T-helper 1 cell treated with Interleukin-12 subunit alpha and Interleukin-12 subunit beta and Interleukin-4 antibody, amounts not matched to agents 30 μg/mL and 1 μg/mL, for 36 hours (primary cell): ENCODE measurements at regions not wholly inside any gene's neighbourhood (a gene's known extent, or its start where the extent isn't known, plus 50 kb on each side); places are given as distances from the start of the nearest gene placed in this dataset.

ENCODE experiments used
- H3K27ac Mint-ChIP-seq: one replicate; pipeline ENCODE4 v1.8.0; 2021; ENCODE audit warnings: mild to moderate bottlenecking, mixed read lengths
- H3K27me3 Mint-ChIP-seq: one replicate; pipeline ENCODE4 v1.8.0; 2021; ENCODE audit warnings: low read depth, mixed read lengths
- H3K36me3 Mint-ChIP-seq: one replicate; pipeline ENCODE4 v1.8.0; 2021; ENCODE audit warnings: low read depth, mixed read lengths
- H3K4me1 Mint-ChIP-seq: one replicate; pipeline ENCODE4 v1.8.0; 2021; ENCODE audit warnings: low read depth, mixed read lengths
- H3K4me3 Mint-ChIP-seq: one replicate; pipeline ENCODE4 v1.8.0; 2021; ENCODE audit warnings: mild to moderate bottlenecking, moderate library complexity, mixed read lengths
- H3K9me3 Mint-ChIP-seq: one replicate; pipeline ENCODE4 v1.8.0; 2021; ENCODE audit warnings: mixed read lengths

- Mint-ChIP-seq H3K9me3 (no peaks in the 10 kb centered on the region), H3K4me1 (peaks cover 5% of the 10 kb centered on the region), H3K27ac (no peak overlapping the region), H3K4me3 (no peak overlapping the region), H3K27me3 (peaks cover 28% of the 10 kb centered on the region), H3K36me3 (no peaks in the 10 kb centered on the region)
Observed at GRCh38 chr10:129029851-129030602, 437.0 kb upstream of the MGMT start.

GRCh38 chr10:129030603-129030895 is 436.5 kb upstream of the MGMT start:
- peaks cover 8% of the 10 kb centered on the region for H3K4me1 Mint-ChIP-seq
- H3K36me3 Mint-ChIP-seq, result peaks cover 1% of the 10 kb centered on the region
- no peaks in the 10 kb centered on the region for H3K9me3 Mint-ChIP-seq
- no peak overlapping the region for H3K27ac Mint-ChIP-seq
- no peak overlapping the region for H3K4me3 Mint-ChIP-seq
- H3K27me3 Mint-ChIP-seq, result peaks cover 31% of the 10 kb centered on the region

DNA sequence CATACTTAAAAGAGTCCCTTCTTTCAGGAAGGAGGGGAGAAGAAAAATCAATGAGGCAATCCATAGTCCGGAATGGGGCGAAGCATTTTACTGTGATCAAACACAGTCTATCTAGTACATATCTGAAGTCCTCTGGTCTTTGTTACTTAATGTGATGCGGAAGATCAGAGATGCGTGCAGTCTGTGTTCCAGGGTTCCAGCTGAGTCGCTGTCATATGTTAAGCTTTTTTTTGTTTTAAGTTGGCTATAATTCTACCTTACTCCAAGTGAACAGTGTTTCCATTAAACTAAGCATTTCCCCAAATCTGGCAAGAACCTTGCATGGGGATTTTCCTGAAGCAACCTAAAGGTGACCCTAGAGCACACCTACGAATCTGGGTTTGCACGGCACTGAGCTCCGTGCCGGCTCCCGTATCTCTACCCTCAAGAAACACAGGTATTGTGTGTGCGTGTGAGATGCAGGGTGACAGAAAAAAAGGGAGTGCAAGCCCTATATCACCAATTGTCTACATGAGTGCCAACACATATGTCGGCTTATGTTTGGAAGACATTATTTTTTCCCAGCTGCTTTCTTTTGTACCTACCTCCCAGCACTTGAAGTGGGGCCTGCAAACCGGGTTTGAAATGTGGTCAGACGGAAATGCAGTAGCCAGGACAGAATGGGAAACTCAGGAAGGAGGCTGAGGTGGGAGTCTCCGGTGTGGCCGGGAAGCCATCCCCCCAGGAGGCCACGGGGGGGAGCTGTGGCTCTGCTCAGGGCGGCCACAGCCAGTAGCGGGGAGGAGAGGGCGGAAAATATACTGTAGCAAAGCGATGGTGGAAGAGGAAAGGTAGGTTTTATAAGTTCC is 435.8 kb upstream of the MGMT start:
- H3K27me3 Mint-ChIP-seq, result peaks cover 33% of the 10 kb centered on the region
- peaks cover 14% of the 10 kb centered on the region for H3K4me1 Mint-ChIP-seq
- H3K27ac Mint-ChIP-seq, result no peak overlapping the region
- H3K9me3 Mint-ChIP-seq, result no peaks in the 10 kb centered on the region
- no peak overlapping the region for H3K4me3 Mint-ChIP-seq
- H3K36me3 Mint-ChIP-seq, result peaks cover 1% of the 10 kb centered on the region

GRCh38 chr10:129031844-129032150 is 435.2 kb upstream of the MGMT start:
- peaks cover 1% of the 10 kb centered on the region for H3K36me3 Mint-ChIP-seq
- no peak overlapping the region for H3K4me3 Mint-ChIP-seq
- H3K27me3 Mint-ChIP-seq, result peaks cover 33% of the 10 kb centered on the region
- no peaks in the 10 kb centered on the region for H3K9me3 Mint-ChIP-seq
- H3K27ac Mint-ChIP-seq, result no peak overlapping the region
- H3K4me1 Mint-ChIP-seq, result peaks cover 19% of the 10 kb centered on the region

DNA sequence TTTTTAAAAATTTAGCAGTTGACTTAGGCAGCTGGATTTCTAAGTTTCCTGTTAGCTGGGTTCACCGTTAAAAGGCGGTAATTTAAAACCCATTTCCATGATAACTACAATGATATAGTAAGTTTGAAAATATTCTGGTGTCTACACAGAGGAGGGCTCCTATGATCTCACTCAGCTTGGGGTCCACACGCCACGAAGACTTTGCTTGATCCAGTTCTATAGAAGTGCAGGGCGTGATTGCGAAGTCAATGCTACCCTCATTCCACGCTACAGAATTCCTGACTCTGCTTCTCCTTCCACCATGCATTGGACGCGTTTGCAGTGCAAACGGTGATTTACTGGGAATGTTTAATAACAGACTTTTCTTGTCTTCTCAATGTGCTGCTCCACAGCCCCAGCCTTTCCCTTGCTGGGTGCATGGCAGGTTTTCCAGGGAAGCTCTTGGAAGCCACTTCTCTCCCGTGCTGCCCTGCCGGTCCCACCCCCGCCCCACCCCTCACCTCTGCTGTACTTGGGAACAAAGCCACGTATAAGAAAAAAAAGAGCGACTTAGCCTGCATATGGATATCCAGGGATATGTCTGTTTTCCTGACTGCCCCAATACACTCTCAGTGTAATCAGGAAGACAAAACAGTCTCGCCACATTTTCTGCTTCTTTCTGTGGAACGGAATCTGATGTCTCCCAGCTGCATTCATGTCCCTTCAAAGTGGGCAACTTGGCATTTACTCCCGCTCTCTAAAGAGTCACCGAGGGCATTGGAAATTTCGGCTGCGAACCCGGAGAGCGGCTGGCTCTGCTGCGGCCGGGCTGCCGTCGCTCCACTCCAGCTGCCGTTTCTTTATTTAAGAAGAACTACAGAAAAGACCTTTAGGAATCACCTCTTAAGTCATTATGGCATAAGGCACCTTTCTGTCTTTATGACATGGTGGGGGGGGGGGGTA is 434.4 kb upstream of the MGMT start:
- Mint-ChIP-seq H3K9me3 (no peaks in the 10 kb centered on the region), H3K4me1 (peaks cover 24% of the 10 kb centered on the region), H3K27ac (no peak overlapping the region), H3K36me3 (peaks cover 1% of the 10 kb centered on the region), H3K4me3 (no peak overlapping the region), H3K27me3 (peaks cover 33% of the 10 kb centered on the region)

GRCh38 chr10:129033340-129033739 is 433.7 kb upstream of the MGMT start:
- H3K9me3 Mint-ChIP-seq, result no peaks in the 10 kb centered on the region
- H3K36me3 Mint-ChIP-seq, result peaks cover 1% of the 10 kb centered on the region
- H3K4me3 Mint-ChIP-seq, result no peak overlapping the region
- peaks cover 24% of the 10 kb centered on the region for H3K4me1 Mint-ChIP-seq
- peaks cover 33% of the 10 kb centered on the region for H3K27me3 Mint-ChIP-seq
- H3K27ac Mint-ChIP-seq, result no peak overlapping the region

DNA sequence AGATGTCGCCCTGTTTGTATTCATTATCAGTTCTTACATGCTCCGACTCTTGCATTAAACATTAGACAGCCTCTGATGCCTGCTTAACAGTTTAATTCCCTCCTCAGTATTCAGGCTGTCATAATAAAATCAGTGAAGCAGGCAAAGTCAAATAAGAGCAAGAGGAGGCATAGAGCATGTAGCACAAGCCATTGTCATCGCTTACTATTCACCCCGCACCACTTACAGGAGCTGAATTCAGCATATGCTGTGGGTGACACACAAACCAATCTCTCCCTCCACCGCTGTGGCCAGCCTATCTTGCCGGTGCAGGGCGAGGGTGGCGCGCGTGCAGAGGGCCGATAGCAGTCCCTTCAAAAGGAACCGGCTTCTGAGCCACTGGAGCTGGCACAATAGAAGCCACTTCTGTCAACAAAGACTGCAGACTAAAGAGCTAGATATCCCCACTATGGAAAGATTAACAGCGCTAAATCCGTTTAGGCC is 433.2 kb upstream of the MGMT start:
- peaks cover 1% of the 10 kb centered on the region for H3K36me3 Mint-ChIP-seq
- H3K27me3 Mint-ChIP-seq, result peaks cover 33% of the 10 kb centered on the region
- no peak overlapping the region for H3K4me3 Mint-ChIP-seq
- peaks cover 24% of the 10 kb centered on the region for H3K4me1 Mint-ChIP-seq
- no peaks in the 10 kb centered on the region for H3K9me3 Mint-ChIP-seq
- no peak overlapping the region for H3K27ac Mint-ChIP-seq

DNA sequence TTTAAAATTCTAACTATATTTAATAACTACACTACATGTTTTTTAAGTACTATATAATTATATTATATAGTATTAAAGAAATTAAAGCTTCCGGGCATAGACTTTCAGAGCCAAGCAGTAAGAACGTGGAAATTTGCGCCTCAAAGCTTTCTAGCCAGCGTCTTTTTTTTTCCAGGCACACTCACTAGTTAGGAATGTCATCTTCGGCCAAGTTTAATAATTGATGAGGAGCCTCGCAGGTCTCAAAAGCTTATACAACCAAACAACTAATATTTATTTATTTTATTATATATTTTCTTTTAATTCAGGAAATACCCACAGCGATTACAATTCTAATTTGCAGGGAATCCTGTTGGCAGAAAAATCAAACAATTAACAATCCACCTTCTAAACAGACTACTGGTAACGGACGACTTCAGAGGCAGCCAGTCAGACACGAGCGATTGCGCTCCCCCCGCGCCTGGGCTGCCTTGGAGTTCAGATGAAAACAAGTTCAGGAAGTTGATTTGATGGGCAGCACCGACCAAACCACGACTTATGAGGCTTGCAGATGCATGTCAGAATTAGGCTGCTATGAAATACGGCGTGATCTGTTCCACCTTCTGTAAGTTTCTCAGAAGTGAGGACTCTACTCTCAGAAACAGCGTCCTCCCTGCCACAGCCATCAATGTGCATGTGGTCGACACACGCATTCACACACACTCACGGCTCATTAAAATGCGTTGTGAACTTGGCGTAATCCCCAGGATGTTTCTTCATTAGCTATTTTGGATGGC is 431.8 kb upstream of the MGMT start:
- Mint-ChIP-seq H3K36me3 (peaks cover 1% of the 10 kb centered on the region), H3K27me3 (peaks cover 47% of the 10 kb centered on the region), H3K4me3 (peak overlapping the region; percentile 73), H3K9me3 (no peaks in the 10 kb centered on the region), H3K4me1 (peaks cover 27% of the 10 kb centered on the region), H3K27ac (peak overlapping the region; percentile 86)

DNA sequence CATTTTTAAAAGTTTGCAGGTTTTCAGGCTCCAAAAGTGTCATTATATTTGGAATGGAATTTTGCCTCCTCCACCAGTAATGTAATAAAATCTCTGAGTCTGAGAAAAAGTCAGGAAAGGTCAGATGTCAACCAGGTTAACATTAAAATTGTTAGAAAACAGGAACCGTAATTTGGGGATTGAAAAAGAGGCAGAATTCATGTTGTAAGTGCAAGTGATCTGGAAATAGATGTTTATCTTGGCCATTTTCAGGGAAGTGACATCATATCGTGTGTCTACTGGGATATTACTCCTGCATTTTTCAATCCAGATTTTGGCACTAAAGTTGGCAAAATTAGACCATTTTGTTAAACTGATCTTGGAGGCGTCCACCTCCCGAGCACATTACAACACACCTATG is 428.5 kb upstream of the MGMT start:
- no peak overlapping the region for H3K27ac Mint-ChIP-seq
- no peaks in the 10 kb centered on the region for H3K9me3 Mint-ChIP-seq
- H3K27me3 Mint-ChIP-seq, result peaks cover 53% of the 10 kb centered on the region
- no peak overlapping the region for H3K4me3 Mint-ChIP-seq
- H3K4me1 Mint-ChIP-seq, result peaks cover 33% of the 10 kb centered on the region
- peaks cover 1% of the 10 kb centered on the region for H3K36me3 Mint-ChIP-seq

DNA sequence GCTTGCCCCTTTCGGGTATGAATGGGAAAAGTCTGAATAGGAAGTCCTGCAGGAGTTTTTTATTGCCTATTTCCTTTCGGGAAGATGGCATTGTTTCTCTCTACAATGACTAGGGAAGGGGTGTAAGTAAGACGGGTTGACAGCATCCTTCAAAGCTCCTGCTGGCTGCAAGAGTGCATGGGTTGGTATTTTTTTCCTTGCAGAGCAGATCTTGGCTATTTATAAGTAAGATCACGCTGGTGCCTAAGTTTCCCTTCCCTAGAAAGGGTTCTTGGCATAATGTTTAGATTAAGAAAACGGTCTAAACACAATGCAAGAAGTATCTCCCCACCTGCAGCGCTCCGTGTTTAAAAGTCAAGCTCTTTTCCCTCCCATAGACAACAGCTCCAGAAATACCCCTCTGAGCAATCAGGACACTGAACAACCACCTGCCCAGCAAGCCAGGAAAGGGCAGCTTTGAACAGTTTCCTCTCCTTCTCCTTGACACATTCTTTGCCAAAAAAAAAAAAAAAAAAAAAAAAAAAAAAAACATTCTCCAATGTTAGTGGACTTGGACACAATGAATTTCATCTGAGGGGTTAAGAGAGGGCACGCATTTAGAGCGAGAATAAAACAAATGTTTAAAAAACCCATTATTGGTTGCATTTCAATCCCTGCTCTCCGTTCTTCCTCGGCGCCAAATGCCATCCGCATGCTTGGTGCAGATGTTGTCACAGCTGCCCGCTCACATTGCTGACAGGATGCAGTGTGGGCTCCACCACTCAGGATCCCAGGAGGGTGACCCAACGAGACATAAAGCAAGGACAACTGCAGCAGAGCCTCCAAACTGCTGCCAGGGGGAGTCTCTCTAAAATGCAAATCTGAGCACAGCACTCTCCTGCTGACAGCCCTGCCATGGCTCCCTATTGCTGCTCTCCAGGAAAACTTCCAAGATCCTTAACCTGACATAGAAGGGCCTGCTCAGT is 427.4 kb upstream of the MGMT start:
- peaks cover 1% of the 10 kb centered on the region for H3K36me3 Mint-ChIP-seq
- H3K4me3 Mint-ChIP-seq, result no peak overlapping the region
- no peak overlapping the region for H3K27ac Mint-ChIP-seq
- H3K27me3 Mint-ChIP-seq, result peaks cover 48% of the 10 kb centered on the region
- H3K9me3 Mint-ChIP-seq, result no peaks in the 10 kb centered on the region
- H3K4me1 Mint-ChIP-seq, result peaks cover 33% of the 10 kb centered on the region

GRCh38 chr10:129040377-129040776 is 426.7 kb upstream of the MGMT start:
- peaks cover under 1% of the 10 kb centered on the region for H3K36me3 Mint-ChIP-seq
- H3K4me3 Mint-ChIP-seq, result no peak overlapping the region
- peaks cover 45% of the 10 kb centered on the region for H3K27me3 Mint-ChIP-seq
- H3K4me1 Mint-ChIP-seq, result peaks cover 30% of the 10 kb centered on the region
- H3K27ac Mint-ChIP-seq, result no peak overlapping the region
- no peaks in the 10 kb centered on the region for H3K9me3 Mint-ChIP-seq

DNA sequence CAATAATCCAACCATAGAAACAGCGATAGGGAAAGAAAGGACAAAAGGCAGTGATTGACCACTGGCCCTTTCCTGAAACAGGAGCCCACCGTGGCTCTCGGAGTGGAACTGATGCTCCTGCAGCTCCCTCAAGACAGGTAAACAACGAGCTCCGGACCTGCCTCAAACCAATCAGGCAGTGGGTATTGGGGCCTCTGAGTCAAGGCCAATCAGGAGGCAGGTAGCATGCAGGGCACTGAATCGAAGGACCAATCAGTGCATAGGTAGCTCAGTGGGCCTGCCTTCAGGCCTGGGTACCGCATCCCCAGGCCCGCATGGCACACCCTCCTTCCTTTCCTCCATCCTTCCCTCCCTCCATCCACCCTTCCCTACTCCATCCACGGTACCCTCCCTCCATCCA is 425.1 kb upstream of the MGMT start:
- H3K27ac Mint-ChIP-seq, result no peak overlapping the region
- H3K27me3 Mint-ChIP-seq, result peaks cover 44% of the 10 kb centered on the region
- peaks cover 17% of the 10 kb centered on the region for H3K4me1 Mint-ChIP-seq
- H3K36me3 Mint-ChIP-seq, result no peaks in the 10 kb centered on the region
- no peak overlapping the region for H3K4me3 Mint-ChIP-seq
- no peaks in the 10 kb centered on the region for H3K9me3 Mint-ChIP-seq
